ENCODE measurements at regions not wholly inside any gene's neighbourhood (a gene's known extent, or its start where the extent isn't known, plus 50 kb on each side); places are given as distances from the start of the nearest gene placed in this dataset.

DNA sequence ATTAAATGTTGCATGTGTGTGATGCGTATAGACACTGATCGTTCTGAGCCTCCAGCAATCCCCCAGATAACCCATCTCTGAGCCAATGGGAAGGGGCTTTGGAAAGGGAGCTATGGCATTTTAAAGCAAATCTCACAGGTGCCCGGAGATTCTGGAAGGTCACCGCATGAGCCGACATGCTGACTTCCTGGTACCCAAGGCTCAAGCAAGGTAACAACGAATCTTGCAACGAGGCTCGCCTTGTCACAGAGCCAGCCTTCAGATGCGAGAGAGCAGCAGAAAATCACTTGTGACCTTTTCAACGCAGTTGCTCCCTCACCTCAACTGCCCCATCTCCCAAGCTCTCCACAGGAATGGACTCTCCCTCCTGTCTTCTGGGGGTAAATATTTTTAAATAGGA is 154.8 kb upstream of the CDH5 start:
- Histone ChIP-seq H3K27me3 (ENCODE audit: control insufficient read depth, insufficient read depth, low read length, poor library complexity, severe bottlenecking) (no peaks in the 10 kb centered on the region), H3K9ac (ENCODE audit: extremely low read depth, low read length, poor library complexity, severe bottlenecking) (no peak overlapping the region), H3K9me3 (ENCODE audit: control insufficient read depth, low read length) (no peaks in the 10 kb centered on the region), H3K4me3 (ENCODE audit: low read length) (no peak overlapping the region), H3K36me3 (ENCODE audit: control insufficient read depth, insufficient read depth, low read length) (no peaks in the 10 kb centered on the region), H3K27ac (ENCODE audit: low read depth, low read length) (no peak overlapping the region), H3K4me1 (ENCODE audit: control insufficient read depth, insufficient read depth, low read length) (no peaks in the 10 kb centered on the region)
- TF ChIP-seq, protein P1, sequence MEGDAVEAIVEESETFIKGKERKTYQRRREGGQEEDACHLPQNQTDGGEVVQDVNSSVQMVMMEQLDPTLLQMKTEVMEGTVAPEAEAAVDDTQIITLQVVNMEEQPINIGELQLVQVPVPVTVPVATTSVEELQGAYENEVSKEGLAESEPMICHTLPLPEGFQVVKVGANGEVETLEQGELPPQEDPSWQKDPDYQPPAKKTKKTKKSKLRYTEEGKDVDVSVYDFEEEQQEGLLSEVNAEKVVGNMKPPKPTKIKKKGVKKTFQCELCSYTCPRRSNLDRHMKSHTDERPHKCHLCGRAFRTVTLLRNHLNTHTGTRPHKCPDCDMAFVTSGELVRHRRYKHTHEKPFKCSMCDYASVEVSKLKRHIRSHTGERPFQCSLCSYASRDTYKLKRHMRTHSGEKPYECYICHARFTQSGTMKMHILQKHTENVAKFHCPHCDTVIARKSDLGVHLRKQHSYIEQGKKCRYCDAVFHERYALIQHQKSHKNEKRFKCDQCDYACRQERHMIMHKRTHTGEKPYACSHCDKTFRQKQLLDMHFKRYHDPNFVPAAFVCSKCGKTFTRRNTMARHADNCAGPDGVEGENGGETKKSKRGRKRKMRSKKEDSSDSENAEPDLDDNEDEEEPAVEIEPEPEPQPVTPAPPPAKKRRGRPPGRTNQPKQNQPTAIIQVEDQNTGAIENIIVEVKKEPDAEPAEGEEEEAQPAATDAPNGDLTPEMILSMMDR (conservative IDR thresholded peaks at IDR 0.05) = no peak
- Mint-ChIP-seq H3K27me3 (ENCODE audit: insufficient read depth) (peaks cover 6% of the 10 kb centered on the region), H3K4me1 (no peaks in the 10 kb centered on the region), H3K27ac (no peak overlapping the region), H3K4me3 (no peak overlapping the region), H3K36me3 (ENCODE audit: low read depth) (no peaks in the 10 kb centered on the region), H3K9me3 (no peaks in the 10 kb centered on the region)
- DNase-seq = peak; percentile 29
- WGBS, 2 experiments (ENCODE audit: insufficient coverage in 1 of 2, insufficient read length in 1 of 2) = 88 to 100% methylated on average over 3 to 10 of the region's 10 CpGs

DNA sequence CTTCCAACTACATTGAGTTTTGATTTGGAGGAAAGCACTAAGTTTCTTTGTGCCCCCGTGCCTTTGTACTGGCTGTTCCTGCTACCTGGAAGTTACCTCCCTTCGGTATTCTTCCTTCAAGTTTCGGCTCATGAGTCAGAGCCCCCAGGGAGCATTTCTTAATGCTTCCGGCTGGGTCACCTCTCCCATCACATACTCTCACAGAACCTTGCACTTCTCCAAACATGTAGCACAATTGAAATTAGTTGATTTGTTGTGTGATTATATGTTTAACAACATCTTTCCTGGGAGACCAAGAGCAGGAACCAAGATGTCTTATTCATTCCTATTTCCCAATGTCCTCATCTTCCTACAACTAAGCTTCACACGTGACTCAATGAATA is 158.6 kb upstream of the CDH5 start:
- peaks cover 3% of the 10 kb centered on the region for H3K27me3 Mint-ChIP-seq (ENCODE audit: insufficient read depth)
- no peak overlapping the region for H3K27ac ChIP-seq (ENCODE audit: low read depth, low read length)
- no peak overlapping the region for H3K9ac ChIP-seq (ENCODE audit: extremely low read depth, low read length, poor library complexity, severe bottlenecking)
- whole genome bisulfite sequencing, 2 experiments (ENCODE audit: insufficient coverage in 1 of 2, insufficient read length in 1 of 2) = 84 to 100% methylated on average over 3 to 4 of the region's 5 CpGs
- TF ChIP-seq, protein P1 (conservative IDR thresholded peaks at IDR 0.05) = no peak
- H3K36me3 Mint-ChIP-seq (ENCODE audit: low read depth) = no peaks in the 10 kb centered on the region
- H3K36me3 ChIP-seq (ENCODE audit: control insufficient read depth, insufficient read depth, low read length) = no peaks in the 10 kb centered on the region
- H3K4me1 Mint-ChIP-seq = peaks cover 7% of the 10 kb centered on the region
- H3K4me3 ChIP-seq (ENCODE audit: low read length) = no peak overlapping the region
- no peak overlapping the region for H3K4me3 Mint-ChIP-seq
- no peaks in the 10 kb centered on the region for H3K4me1 ChIP-seq (ENCODE audit: control insufficient read depth, insufficient read depth, low read length)
- H3K9me3 ChIP-seq (ENCODE audit: control insufficient read depth, low read length) = no peaks in the 10 kb centered on the region
- DNase-seq = peak; percentile 18
- no peaks in the 10 kb centered on the region for H3K9me3 Mint-ChIP-seq
- H3K27ac Mint-ChIP-seq = no peak overlapping the region
- no peaks in the 10 kb centered on the region for H3K27me3 ChIP-seq (ENCODE audit: control insufficient read depth, insufficient read depth, low read length, poor library complexity, severe bottlenecking)

DNA sequence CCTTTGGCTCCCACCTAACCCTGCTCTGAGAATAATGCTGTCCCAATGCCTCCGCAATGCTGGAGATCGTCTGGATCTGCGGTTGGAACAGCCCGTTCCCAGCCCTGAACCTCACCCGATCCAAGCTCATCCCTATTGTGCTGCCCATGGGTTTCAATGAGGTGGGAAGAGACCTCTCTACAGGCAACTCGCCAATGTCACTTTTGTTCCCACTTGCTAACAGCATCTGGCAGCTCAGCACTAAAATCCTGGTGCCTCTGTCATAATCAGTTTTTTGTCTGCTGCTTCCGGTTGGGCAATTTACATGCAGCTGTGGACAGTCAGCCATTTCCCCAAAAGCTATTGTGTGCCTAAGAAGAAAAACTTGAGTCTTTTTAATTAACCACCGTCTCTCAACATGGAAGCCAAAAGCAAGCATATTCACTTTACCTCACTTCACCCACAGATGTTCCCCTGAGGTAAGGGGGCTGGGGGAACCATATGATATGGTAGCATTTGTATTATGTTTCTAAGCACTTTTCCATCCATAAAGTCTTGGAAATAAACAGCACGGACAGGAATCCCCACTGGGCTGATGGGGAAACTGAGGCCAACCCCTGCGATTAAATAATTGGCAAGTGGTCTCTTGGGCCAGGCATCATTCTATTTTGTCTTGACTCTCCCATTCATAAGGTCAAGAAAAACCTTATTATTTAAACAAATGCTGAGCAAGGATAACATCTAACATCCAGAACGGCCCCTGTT is 159.2 kb upstream of the CDH5 start:
- Histone ChIP-seq H3K27me3 (ENCODE audit: control insufficient read depth, insufficient read depth, low read length, poor library complexity, severe bottlenecking) (no peaks in the 10 kb centered on the region), H3K27ac (ENCODE audit: low read depth, low read length) (no peak overlapping the region), H3K9me3 (ENCODE audit: control insufficient read depth, low read length) (no peaks in the 10 kb centered on the region), H3K4me3 (ENCODE audit: low read length) (no peak overlapping the region), H3K4me1 (ENCODE audit: control insufficient read depth, insufficient read depth, low read length) (no peaks in the 10 kb centered on the region), H3K9ac (ENCODE audit: extremely low read depth, low read length, poor library complexity, severe bottlenecking) (no peak overlapping the region), H3K36me3 (ENCODE audit: control insufficient read depth, insufficient read depth, low read length) (no peaks in the 10 kb centered on the region)
- Mint-ChIP-seq H3K9me3 (no peaks in the 10 kb centered on the region), H3K4me3 (no peak overlapping the region), H3K36me3 (ENCODE audit: low read depth) (no peaks in the 10 kb centered on the region), H3K27ac (no peak overlapping the region), H3K27me3 (ENCODE audit: insufficient read depth) (peaks cover 3% of the 10 kb centered on the region), H3K4me1 (peaks cover 7% of the 10 kb centered on the region)
- peak; percentile 26 for DNase-seq
- TF ChIP-seq, protein P1 (conservative IDR thresholded peaks at IDR 0.05) = no peak
- WGBS, 2 experiments (ENCODE audit: insufficient coverage in 1 of 2, insufficient read length in 1 of 2) = 85 to 93% methylated on average over 10 to 11 of the region's 11 CpGs

Data from endodermal cell (in vitro differentiated cells).